ENCODE measurements at regions not wholly inside any gene's neighbourhood (a gene's known extent, or its start where the extent isn't known, plus 50 kb on each side); places are given as distances from the start of the nearest gene placed in this dataset.

DNA sequence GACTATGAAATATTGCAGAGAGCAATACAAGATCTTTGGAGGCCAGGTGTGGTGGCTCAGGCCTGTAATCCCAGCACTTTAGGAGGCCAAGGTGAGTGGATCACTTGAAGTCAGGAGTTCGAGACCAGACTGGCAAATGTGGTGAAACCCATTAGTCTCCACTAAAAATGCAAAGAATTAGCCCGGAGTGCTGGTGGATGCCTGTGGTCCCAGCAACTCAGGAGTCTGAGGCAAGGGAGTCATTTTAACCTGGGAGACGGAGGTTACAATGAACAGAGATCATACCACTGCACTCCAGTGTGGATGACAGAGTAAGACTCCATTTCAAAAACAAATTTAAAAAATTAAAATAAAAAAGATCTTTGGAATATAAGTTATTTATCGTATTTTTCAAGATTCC, 76.6 kb downstream of the PRKAB2 start (continued):
- TF ChIP-seq MYB (IDR thresholded peaks at IDR 0.05; ENCODE audit: borderline replicate concordance, low read depth, low read length), result no peak
- TF ChIP-seq JUNB (IDR thresholded peaks at IDR 0.05), result no peak
- TF ChIP-seq SPI1 (IDR thresholded peaks at IDR 0.05; ENCODE audit: borderline replicate concordance, insufficient read depth, low read depth, low read length), result no peak
- no peak for TF ChIP-seq TCF7 (IDR thresholded peaks at IDR 0.05; ENCODE audit: borderline replicate concordance)
- TF ChIP-seq ZNF24 (IDR thresholded peaks at IDR 0.05), result no peak
- no peak for TF ChIP-seq IKZF1 (conservative IDR thresholded peaks at IDR 0.05)
- no peak for TF ChIP-seq PAX5 (IDR thresholded peaks at IDR 0.05; ENCODE audit: borderline replicate concordance, low read depth, low read length)
- TF ChIP-seq, protein P1, sequence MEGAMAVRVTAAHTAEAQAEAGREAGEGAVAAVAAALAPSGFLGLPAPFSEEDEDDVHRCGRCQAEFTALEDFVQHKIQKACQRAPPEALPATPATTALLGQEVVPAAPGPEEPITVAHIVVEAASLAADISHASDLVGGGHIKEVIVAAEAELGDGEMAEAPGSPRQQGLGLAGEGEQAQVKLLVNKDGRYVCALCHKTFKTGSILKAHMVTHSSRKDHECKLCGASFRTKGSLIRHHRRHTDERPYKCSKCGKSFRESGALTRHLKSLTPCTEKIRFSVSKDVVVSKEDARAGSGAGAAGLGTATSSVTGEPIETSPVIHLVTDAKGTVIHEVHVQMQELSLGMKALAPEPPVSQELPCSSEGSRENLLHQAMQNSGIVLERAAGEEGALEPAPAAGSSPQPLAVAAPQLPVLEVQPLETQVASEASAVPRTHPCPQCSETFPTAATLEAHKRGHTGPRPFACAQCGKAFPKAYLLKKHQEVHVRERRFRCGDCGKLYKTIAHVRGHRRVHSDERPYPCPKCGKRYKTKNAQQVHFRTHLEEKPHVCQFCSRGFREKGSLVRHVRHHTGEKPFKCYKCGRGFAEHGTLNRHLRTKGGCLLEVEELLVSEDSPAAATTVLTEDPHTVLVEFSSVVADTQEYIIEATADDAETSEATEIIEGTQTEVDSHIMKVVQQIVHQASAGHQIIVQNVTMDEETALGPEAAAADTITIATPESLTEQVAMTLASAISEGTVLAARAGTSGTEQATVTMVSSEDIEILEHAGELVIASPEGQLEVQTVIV (IDR thresholded peaks at IDR 0.05; ENCODE audit: borderline replicate concordance, partially characterized antibody), result no peak

DNA sequence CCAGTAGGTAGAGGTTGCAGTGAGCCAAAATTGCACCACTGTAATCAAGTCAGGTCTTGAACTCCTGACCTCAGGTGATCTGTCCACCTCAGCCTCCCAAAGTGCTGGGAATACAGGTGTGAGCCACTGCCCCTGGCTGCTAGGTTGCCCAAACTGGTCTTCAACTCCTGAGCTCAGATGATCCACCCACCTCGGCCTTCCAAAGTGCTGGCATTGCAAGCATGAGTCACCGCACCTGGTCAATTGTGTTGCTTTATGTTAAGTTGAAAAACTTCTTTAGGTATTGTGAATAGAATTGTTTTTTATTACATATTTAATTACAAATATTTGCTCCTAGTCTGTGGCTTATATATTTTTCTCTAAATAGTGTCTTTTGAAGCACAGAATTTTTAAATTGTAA, 80.5 kb downstream of the PRKAB2 start:
- in situ Hi-C loops (cut with MboI) (no loop called here), intact Hi-C loops (cut with micrococcal nuclease; ENCODE audit: unreplicated experiment) (no loop called here)
- ChIA-PET CTCF (no interaction called here), SMC1A (ENCODE audit: uncharacterized antibody, unreplicated experiment) (no interaction called here), POLR2A (no interaction called here), RAD21 (ENCODE audit: unreplicated experiment) (no interaction called here)
- Histone ChIP-seq H3K27me3 (replicated peaks in 1 of 2; ENCODE audit: control insufficient read depth in 2 of 2, insufficient read depth in 2 of 2, low read length in 1 of 2) (no peaks in the 10 kb centered on the region), H3K79me2 (ENCODE audit: control insufficient read depth, insufficient read depth, low read length) (no peaks in the 10 kb centered on the region), H3K4me2 (ENCODE audit: control insufficient read depth, insufficient read depth) (no peak overlapping the region), H3K4me1 (ENCODE audit: control insufficient read depth, insufficient read depth, low read length) (no peaks in the 10 kb centered on the region), H3K9ac (ENCODE audit: control insufficient read depth, insufficient read depth, low read length) (no peak overlapping the region), H3K36me3 (ENCODE audit: control insufficient read depth in 2 of 2, insufficient read depth in 2 of 2, low read length in 1 of 2) (no peaks in the 10 kb centered on the region), H3K27ac (ENCODE audit: control insufficient read depth, insufficient read depth) (no peak overlapping the region), H3K4me3 (no peak overlapping the region), H4K20me1 (ENCODE audit: control insufficient read depth, insufficient read depth) (no peaks in the 10 kb centered on the region), H3K9me3 (replicated peaks; ENCODE audit: control insufficient read depth, insufficient read depth, low read length) (no peaks in the 10 kb centered on the region), H2AFZ (ENCODE audit: control insufficient read depth, low read depth, low read length) (no peak overlapping the region)
- DNase-seq (ENCODE audit: low read depth, low spot score) (no peak), ATAC-seq (no peak), FAIRE-seq (no peak)
- BruUV-seq (replicated peaks), result no TSS peak
- WGBS (ENCODE audit: insufficient coverage, insufficient replicate concordance, low lambda C conversion rate, missing lambda C conversion rate), result 67% methylated on average over 2 of the region's 2 CpGs
- TF ChIP-seq USF2 (IDR thresholded peaks at IDR 0.05; ENCODE audit: borderline replicate concordance, low read depth, low read length) (no peak), SMAD1 (IDR thresholded peaks at IDR 0.05; ENCODE audit: low read depth, partially characterized antibody) (no peak), GABPA (IDR thresholded peaks at IDR 0.05; ENCODE audit: low read depth) (no peak), ATF7 (IDR thresholded peaks at IDR 0.05; ENCODE audit: low read depth) (no peak), YBX1 (IDR thresholded peaks at IDR 0.05) (no peak), CBX3 (IDR thresholded peaks at IDR 0.05; ENCODE audit: borderline replicate concordance, low read depth) (no peak), BHLHE40 (IDR thresholded peaks at IDR 0.05; ENCODE audit: borderline replicate concordance in 1 of 2, low read depth in 2 of 2, low read length in 1 of 2) (no peak), SREBF2 (IDR thresholded peaks at IDR 0.05; ENCODE audit: low read length) (no peak), PAX5 (IDR thresholded peaks at IDR 0.05; ENCODE audit: borderline replicate concordance, low read depth, low read length) (no peak), ELK1 (IDR thresholded peaks at IDR 0.05; ENCODE audit: low read depth, low read length) (no peak), KAT2A (conservative IDR thresholded peaks at IDR 0.05; ENCODE audit: control insufficient read depth, low read depth, low read length) (no peak), SMARCA5 (IDR thresholded peaks at IDR 0.05) (no peak), HDAC2 (IDR thresholded peaks at IDR 0.05) (no peak), HDGF (IDR thresholded peaks at IDR 0.05) (no peak)
- TF ChIP-seq, protein P2, sequence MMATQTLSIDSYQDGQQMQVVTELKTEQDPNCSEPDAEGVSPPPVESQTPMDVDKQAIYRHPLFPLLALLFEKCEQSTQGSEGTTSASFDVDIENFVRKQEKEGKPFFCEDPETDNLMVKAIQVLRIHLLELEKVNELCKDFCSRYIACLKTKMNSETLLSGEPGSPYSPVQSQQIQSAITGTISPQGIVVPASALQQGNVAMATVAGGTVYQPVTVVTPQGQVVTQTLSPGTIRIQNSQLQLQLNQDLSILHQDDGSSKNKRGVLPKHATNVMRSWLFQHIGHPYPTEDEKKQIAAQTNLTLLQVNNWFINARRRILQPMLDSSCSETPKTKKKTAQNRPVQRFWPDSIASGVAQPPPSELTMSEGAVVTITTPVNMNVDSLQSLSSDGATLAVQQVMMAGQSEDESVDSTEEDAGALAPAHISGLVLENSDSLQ (IDR thresholded peaks at IDR 0.05), result no peak

All from GM12878 (cell line).